Stromal cell of bone marrow (primary cell): ENCODE measurements at regions not wholly inside any gene's neighbourhood (a gene's known extent, or its start where the extent isn't known, plus 50 kb on each side); places are given as distances from the start of the nearest gene placed in this dataset.
"Not testable (repeated sequence)": the region's sequence is repeated elsewhere in the genome, so short reads cannot be mapped to it uniquely, and the experiment has no call there.

Source experiments
- DNase-seq: peaks from one replicate; pipeline ENCODE4 v3.0.0-alpha.2; 2012; ENCODE audit warnings: low read depth

DNA sequence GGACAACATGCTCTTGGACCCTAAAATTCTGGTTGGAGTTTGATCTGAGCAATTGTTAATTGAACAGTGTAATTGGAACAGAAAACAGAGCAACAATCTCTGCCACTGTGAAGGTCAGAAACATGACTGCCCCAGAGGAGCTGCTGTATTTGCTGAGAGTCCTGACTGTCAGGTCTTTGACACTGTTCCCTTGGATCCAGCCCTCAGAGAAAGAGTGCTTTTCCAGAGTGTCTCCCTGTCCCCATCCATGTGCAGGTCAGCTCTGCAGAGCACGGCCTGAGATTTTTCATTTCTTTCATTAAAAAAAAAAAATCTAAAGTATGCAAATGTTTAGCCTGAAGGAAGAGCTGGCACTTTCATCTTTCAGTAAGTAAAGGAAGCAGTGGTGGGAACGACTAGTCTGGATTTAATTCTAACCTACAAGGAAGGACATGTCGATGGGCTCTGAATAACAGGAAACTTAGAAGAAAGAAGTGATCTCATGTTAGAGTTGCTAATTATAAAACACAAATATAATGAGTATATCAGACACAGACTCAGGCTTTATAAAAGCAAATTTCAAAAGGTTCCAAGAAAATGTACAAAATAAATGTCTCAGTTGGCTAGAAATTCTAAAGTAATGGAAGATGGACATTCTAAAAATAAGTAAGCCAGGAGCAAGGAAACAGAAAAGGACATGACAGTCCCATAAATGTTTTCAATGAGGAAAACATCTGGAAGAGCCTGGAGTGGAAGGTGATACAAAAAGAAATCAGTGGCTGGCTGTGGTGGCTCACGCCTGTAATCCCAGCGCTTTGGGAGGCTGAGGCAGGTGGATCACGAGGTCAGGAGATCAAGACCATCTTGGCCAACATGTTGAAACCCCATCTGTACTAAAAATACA is 876.5 kb downstream of the EPHA4 start:
- DNase-seq = no peak

DNA sequence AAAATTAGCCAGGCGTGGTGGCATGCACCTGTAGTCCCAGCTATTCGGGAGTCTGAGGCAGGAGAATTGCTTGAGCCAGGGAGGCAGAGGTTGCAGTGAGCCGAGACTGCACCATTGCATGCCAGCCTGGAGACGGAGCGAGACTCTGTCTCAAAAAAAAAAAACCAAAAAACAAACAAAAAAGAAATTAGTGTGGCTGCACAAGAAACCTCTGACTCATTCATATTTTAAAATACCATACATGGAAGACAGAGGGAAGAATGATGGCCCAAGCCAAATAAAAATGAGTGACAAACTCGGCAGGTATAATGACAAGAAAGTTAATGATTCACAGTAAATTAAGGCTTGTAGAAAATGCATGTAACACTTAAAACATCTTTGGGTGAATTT is 875.8 kb downstream of the EPHA4 start:
- no peak for DNase-seq

DNA sequence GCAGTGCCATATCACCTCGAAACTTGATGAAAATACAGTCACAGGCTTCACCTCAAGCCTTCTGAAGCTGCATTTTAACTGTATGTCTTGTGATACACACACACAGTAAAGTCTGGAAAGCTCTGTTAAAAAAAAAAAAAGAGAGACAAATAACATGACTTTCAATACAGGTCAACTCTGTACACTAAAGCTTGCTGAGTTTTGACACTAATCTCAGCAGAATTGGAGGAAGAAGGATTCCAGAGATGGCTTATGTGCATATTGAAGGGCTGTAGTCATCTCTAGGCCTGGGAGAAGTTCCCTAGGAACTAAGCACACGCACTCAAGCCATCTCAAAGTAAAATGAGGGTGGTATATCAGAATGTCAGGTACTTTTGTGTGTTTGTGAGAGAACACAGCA is 875.1 kb downstream of the EPHA4 start:
- no peak for DNase-seq

DNA sequence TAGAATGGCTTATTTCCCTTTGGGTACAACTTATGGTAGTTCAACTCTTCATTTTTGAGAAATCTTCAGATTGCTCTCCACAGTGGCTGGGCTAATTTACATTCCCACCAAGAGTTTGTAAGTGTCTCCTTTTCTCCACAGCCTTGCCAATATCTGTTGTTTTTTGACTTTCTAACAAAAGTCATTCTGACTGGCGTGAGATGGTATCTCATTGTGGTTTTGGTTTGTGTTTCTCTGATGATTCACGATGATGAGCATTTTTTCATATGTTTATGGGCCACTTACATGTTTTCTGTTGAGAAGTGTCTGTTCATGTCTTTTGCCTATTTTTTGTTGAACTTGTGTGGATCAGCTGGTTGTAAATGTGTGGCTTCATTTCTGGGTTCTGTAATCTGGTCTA is 871.0 kb downstream of the EPHA4 start:
- no peak for DNase-seq

DNA sequence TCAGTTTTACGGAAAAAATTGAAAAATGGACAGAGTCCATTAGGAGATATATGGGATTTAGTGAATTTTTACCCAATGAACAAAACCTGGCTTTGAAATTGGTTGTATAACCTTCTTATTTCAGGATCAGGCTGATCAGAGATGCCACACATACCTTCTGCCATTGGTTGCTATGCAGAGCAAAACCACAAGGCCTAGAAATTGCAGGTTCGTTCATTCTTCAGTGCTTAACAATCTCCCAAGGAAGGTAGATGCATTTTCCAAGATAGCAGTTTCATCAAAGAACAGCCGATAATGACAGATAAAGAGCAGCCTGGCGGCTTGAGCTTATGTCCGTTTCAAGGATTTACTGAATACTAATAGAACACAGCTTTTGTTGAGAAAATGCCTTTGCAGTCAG is 868.8 kb downstream of the EPHA4 start:
- DNase-seq = no peak

DNA sequence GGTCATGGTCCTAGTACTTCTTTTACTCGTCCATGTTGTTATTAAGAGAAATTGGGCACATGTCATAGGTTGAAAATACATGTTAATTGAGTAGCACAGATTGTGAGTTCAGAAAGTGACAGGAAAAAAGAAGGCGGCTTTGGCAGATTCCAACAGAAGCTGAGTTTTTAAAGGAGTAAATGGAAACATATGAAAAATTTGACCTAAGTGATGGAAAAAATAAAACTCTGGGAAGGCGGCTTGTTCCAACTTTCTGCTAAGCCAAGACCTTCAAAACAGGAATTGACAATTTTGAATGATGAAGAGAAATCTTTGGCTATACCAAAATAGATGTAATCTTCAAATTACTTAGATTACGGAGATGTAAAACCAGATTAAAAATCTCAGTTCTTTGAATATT is 868.0 kb downstream of the EPHA4 start:
- no peak for DNase-seq

DNA sequence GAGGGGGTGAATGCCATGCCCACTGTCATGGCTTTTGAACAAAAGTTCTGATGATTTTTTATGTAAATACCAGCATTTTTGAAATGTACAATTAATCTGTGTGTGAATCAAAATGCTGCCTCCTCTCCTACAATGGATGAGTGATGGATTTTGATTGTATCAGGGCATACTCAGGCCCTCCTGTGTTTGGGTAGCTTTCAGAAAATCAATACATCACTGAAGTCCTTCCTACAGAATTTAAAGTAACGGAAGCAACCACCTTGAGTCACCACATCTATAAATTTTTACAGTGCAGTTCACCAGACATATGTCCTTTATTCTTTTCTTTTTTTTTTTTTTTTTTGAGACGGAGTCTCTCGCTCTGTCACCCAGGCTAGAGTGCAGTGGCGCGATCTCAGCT is 867.3 kb downstream of the EPHA4 start:
- no peak for DNase-seq

DNA sequence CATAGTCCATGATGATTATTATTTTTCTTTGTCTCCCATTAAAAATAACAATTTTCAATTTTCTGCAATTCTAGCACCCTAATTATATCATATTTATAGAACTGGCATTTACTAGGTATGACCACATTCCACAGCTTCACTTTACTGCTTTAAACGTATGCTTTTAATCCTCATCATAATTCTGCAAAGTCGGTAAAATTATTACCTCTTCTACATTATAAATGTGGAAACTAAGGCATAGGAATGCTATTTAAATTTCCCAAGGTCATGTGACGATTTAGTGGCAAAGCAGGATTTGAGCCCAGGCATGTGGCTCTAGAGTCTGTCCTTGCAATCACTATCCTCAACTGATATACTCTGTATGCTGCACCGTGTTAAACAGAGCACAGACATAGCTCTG is 866.4 kb downstream of the EPHA4 start:
- no peak for DNase-seq

DNA sequence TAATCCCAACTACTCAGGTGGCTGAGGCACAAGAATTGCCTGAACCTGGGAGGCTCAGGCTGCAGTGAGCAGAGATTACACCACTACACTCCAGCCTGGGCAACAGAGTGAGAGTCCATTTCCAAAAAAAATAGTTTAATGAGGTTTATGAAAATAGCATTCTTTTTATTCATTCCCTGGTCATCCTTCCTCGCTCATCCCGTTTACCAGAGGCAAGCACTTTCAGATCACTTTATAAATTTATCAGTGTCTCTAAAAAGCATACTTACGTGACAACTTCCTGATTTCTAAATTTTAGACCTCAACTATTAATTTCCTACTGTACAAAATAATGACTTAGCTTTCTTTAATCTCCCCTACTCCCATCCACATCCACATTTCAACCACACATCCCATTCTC is 864.8 kb downstream of the EPHA4 start:
- DNase-seq = peak; percentile 19

DNA sequence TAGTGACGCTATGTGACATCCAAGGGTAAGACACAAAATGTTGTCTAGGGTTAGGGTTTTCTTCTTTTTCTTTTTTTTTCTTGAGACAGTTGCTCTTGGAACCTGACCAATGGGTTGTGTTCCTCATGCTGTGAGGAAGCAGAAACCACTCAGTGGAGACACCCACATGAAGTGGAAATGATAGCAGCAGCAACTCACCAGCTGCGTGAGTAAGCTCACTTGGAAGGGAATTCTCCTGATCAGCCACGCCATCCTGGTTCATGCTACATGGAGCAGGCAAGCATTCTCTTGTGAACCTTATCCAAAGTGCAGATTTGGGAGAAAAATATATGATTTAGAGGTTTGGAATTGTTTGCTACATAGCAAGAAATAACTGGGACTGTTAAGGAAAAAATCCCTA is 863.7 kb downstream of the EPHA4 start:
- peak; percentile 81 for DNase-seq

DNA sequence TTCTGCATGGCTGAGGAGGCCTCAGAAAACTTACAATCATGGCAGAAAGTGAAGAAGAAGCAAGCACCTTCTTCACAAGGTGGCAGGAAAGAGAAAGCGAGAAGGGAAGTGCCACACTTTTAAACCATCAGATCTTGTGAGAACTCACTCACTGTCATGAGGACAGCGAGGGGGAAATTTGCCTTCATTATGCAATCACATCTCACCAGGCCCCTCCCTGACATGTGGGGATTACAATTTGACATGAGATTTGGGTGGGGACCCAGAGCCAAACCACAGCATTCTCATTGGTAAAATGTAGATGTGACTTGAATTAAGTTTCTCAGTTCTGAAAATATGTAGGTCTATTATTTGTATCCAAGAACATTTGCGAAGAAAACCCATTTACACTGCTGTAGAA is 854.8 kb downstream of the EPHA4 start:
- DNase-seq = no peak

DNA sequence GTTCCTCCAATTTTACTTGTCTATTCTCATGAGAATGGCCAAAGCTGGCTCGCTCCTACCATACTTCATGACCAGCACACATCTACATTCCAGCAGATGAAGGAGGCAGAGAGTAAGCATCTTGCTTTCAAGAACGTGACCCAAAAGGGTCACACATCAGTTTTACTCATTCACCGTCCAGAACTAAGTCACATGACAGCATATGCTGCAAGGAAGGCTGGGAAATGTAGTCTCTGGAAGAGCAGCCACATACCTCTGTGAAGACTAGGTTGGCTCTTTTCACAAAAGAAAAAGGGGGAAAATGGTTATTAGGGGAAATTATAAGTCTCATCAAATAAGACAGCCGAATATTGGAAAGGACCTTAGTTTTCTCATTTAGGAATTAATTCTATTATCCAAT is 835.3 kb downstream of the EPHA4 start:
- DNase-seq = no peak

DNA sequence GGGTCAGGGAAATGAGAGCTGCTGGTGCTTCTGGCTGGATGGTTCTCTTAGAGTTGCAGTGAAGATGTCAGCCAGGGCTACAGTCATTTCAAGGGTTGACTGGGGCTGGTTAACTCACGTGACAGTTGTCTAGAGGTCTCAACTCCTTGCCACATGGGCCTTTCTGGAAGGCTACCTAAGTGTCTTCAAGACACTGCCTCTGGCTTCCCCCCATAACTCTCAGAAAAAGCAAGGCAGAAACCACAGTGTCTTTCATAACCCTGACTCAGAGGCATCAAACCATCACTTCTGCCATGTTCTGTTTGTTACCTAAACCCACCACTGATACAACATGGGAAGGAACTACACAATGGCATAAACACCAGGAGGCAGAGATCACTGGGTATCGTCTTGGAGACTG is 828.9 kb downstream of the EPHA4 start:
- no peak for DNase-seq

DNA sequence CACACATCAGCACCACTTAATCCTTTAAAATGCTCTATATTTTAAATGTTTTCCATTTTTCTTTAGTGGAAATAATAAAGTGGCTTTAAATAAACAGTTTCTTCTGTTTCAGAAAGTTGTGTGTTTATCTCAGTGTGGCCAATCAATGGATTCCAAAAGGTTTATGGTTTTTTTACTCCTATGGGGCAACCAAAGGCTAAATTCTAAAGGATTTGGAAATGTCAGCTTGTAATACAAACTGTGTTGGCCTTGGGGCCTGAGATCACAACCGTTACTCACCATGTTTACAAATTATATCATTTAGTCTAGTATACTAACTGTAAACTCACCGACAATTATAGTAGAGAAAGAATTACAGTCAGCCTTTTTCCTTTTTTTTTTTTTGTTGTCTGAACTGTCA is 827.2 kb downstream of the EPHA4 start:
- no peak for DNase-seq

DNA sequence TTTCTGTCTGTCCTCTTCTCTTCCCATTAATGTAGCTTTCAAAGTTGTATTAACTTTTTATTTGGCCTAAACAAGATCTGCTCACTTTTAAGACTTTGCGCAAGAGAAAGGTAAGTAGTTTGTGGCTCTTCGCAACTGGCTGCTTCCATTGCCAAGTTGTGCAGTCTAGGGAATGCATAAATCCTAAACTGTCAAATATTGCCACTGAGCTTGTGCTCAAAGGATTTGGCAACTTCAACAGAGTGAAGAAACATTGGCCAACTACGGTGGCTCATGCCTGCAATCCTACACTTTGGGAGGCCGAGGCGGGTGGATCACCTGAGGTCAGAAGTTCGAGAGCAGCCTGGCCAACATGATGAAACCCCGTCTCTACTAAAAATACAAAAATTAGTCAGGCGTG is 826.4 kb downstream of the EPHA4 start:
- no peak for DNase-seq

DNA sequence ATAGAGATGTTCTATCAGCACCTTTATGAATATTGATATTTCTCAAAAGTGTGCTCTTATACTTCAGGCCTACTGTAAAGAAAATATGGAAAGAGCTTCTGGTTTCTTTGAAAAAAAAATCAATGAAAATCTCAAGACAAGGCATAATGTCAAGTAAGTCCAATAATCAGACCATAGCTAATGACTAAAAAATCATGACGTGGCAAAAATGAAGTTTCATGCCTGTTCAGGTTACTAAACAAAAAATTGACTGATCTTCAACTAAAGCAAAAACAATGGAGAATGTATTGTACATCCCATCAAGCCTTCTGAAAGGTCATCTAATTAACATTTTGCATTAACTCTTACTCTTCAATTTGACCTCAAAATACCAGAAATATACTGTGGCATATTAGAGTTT is 824.4 kb downstream of the EPHA4 start:
- no peak for DNase-seq

DNA sequence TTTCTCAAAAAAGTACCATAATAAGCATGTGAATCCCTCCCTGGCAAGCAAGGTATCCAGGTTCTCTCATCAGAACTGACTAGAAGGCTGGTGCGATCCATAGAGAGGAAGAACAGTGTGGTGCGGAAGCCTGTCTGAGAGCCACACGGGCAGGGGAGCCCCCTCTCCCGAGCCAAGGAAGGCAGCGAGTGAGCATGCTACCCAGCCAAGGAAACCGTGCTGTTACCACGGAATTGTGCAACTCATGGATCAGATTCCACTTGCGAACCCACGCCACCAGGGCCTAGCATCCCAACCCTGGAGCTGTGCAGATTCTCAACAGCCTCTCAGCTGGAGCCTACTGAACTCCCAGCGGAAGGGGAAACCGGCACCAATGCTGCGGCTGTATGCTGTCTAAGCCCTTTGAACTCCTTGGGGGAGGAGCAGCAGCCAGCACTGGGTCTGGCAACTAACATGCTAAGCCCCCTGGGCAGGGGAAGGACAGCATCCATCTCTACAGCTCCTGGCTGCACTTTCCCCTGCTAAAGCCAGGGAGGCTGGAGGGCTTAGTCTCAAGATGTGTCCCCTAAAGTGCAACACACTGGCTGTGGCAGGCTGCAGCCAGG is 823.1 kb downstream of the EPHA4 start:
- DNase-seq = no peak

DNA sequence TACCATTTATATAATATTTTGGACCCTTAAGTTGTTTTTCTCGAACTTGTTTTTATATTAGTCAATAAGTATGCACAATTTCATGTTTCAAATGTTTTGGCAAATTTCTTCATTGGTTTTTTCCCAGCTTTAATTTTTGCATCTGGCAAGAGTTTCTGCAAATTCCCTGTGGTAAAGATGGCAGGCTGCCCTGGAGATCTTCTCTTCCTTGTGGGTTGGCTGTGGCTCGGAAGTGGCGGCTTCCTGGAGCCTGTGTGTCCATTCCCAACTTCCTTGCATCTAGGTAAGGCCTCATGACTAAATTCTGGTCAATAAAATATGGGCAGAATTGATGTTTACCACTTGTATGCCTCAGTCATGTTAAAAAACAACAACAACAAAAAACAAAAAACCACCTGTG is 818.6 kb downstream of the EPHA4 start:
- DNase-seq = no peak

DNA sequence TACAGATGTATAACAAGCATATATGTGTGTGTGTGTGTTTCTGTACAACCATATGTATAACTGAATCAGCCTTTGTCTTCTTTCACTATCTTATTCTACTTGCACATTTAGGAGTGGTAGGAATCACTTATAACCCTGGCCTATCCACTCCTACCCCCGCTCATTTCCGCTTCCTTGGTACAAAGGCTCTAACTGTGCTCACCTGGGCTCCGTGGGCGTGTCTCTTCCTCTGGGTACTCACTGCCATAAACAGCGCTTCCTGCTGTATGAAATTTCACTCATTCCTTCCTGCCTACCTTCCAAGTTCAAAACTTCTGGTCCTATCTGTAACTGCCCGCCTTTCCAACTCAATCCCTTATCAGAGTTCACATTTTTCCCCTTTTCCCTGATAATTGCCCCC is 815.5 kb downstream of the EPHA4 start:
- DNase-seq = no peak

DNA sequence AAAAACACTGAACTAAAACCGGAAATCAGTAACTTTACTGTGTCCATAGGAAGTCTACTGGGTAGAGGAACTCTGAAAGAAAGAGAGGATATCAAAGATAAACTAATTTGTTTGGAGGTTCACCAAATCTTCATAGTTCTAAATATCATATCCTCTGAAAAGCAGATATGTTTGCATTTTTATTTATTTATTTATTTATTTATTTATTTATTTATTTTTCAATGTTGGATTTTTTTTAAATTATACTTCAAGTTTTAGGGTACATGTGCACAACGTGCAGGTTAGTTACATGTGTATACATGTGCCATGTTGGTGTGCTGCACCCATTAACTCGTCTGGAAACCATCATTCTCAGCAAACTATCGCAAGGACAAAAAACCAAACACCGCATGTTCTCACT is 813.7 kb downstream of the EPHA4 start:
- DNase-seq = not testable (repeated sequence)

DNA sequence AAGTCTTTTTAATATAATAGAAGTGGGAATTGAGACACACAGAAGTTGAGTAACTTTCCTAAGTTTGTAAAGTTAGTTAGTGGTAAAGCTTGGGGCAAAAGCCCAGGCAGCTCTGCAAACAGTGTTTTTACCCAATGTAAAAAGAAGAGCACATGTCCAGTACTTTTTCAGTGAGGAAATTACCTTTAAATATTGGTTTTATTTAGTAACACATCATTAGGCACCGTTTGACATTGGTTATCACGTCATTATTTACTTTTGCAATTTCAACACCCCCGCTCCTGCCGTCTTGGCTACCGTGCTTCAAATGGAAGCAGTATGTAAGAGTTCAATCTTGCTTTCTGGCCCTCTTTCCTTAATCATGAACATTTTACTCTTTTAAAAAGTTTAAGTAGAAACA is 807.9 kb downstream of the EPHA4 start:
- DNase-seq = no peak

DNA sequence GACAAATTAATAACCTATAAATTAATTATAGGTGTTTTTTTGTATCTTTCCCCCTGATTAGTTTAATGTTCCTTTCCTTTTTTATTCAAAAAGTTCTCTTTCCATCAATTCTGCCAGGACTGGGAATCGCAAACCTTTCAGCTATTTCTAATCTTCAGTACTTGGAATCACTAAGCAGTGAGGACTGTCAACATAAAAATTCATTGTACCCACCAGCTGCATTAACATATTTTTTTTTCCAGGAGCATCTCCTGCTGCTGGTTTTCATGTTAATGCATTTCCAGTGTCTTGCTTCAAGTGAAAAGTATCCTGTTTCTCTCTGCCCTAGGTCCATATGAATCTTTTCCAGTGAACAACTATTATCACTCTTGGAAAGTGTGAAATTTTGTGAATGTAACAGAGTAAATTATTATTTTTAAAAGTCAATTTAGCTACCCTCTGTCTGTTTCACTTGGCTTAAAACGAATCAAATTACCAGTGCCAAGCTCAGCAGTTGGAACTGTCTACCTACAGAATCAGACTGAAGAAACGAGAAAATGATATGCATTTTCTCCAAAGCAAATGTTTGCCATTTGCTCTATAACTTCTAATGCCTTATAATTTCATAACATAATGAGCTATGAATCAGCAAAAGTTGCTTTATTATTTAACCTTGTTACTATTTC is 804.4 kb downstream of the EPHA4 start:
- DNase-seq = no peak

DNA sequence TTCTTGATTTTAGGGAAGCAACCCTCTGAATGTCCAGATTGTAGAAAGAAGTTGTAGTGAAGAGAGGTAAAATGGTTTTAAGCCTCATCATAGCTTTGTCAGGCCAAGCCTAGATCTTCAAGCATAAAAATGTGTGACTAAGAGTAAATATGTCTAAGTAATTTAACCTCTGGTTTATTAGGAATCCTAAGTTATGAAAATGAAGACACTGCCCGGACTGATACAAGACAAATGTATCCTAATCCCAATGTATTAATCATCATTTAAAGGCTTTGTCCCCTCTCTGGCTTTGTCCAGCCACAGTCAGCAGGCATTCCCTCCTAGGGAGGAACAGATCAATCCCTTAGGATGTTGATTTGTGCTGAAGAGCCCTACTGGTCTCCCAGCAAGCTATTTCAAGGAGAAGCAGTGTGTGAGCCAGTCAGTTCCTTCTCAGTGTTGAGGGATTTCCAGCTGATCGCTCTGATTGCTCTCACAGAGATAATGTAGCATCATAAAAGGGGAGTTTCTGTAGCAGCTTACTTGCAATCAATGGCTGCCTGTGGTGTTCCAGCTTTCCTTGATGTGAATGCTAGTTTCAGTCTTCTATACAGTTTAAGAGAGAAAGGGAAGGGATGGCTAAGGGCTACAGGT is 796.1 kb downstream of the EPHA4 start:
- DNase-seq = no peak
